Right atrium auricular region (tissue), 2 donors: ENCODE measurements at regions not wholly inside any gene's neighbourhood (a gene's known extent, or its start where the extent isn't known, plus 50 kb on each side); places are given as distances from the start of the nearest gene placed in this dataset.
"Not testable (repeated sequence)": the region's sequence is repeated elsewhere in the genome, so short reads cannot be mapped to it uniquely, and the experiment has no call there.

ENCODE experiments used
- DNase-seq: peaks from one replicate; pipeline ENCODE4 v3.0.0-alpha.2; 2019; ENCODE audit warnings: low spot score
- H3K27ac ChIP-seq, 2 donors: fragments of 200-600 bp; sonication (generic); 1 replicate in 1 of 2; 2 replicates in 1 of 2; pipeline ENCODE4 v1.5.1; 2016 to 2019
- H3K27me3 ChIP-seq, 2 donors: fragments of 200-600 bp; sonication (generic); one replicate each; pipeline versions ENCODE4 v1.5.1 to v1.6.0; 2017 to 2019
- H3K36me3 ChIP-seq: fragments of 200-600 bp; sonication (generic); one replicate; pipeline ENCODE4 v1.5.1; 2016
- H3K4me1 ChIP-seq, 2 donors: fragments of 200-600 bp; sonication (generic); one replicate each; pipeline versions ENCODE4 v1.5.1 to v1.6.0; 2017 to 2019
- H3K4me3 ChIP-seq, 2 donors: fragments of 200-600 bp; sonication (generic); 1 replicate in 1 of 2; 2 replicates in 1 of 2; pipeline ENCODE4 v1.5.1; 2017 to 2019; ENCODE audit warnings: mild to moderate bottlenecking in 1 of 2, moderate library complexity in 1 of 2
- H3K9me3 ChIP-seq, 2 donors: fragments of 200-600 bp; sonication (generic); one replicate each; pipeline ENCODE4 v1.5.1; 2019
- CTCF ChIP-seq, 2 donors: fragments of 200-600 bp; sonication (generic); IDR thresholded peaks; one replicate each; pipeline ENCODE4 v1.5.1; 2019; ENCODE audit warnings: antibody characterized with exemption in 2 of 2

GRCh38 chr13:68727165-68727564 lies 1380.5 kb upstream of the ATXN8OS start:
- no peaks in the 10 kb centered on the region for H3K9me3 ChIP-seq
- no peak for TF ChIP-seq CTCF (IDR thresholded peaks at IDR 0.05)
- DNase-seq = no peak

GRCh38 chr13:68719815-68720214 lies 1387.8 kb upstream of the ATXN8OS start:
- Histone ChIP-seq H3K36me3 (no peaks in the 10 kb centered on the region), H3K27me3 (no peaks in the 10 kb centered on the region), H3K9me3 (no peaks in the 10 kb centered on the region), H3K27ac (no peak overlapping the region), H3K4me3 (no peak overlapping the region), H3K4me1 (no peaks in the 10 kb centered on the region)
- no peak for DNase-seq
- no peak for TF ChIP-seq CTCF (IDR thresholded peaks at IDR 0.05)

More at GRCh38 chr13:68727165-68727564, 1380.5 kb upstream of the ATXN8OS start:
- Histone ChIP-seq H3K4me1 (no peaks in the 10 kb centered on the region), H3K27me3 (no peaks in the 10 kb centered on the region), H3K4me3 (no peak overlapping the region), H3K27ac (no peak overlapping the region), H3K36me3 (no peaks in the 10 kb centered on the region)

- Histone ChIP-seq H3K4me3 (no peak overlapping the region), H3K9me3 (no peaks in the 10 kb centered on the region), H3K27ac (no peak overlapping the region), H3K4me1 (no peaks in the 10 kb centered on the region), H3K27me3 (no peaks in the 10 kb centered on the region), H3K36me3 (no peaks in the 10 kb centered on the region)
- no peak for DNase-seq
- TF ChIP-seq CTCF (IDR thresholded peaks at IDR 0.05) = no peak
Measured at GRCh38 chr13:68715651-68716050, 1392.0 kb upstream of the ATXN8OS start.

- no peak overlapping the region for H3K27ac ChIP-seq
- H3K27me3 ChIP-seq = no peaks in the 10 kb centered on the region
- H3K36me3 ChIP-seq = no peaks in the 10 kb centered on the region
- no peak overlapping the region for H3K4me3 ChIP-seq
- H3K4me1 ChIP-seq = no peaks in the 10 kb centered on the region
- no peak for DNase-seq
- H3K9me3 ChIP-seq = no peaks in the 10 kb centered on the region
- no peak for TF ChIP-seq CTCF (IDR thresholded peaks at IDR 0.05)
Measured at GRCh38 chr13:68714292-68714691, 1393.3 kb upstream of the ATXN8OS start.

GRCh38 chr13:68713394-68713793 lies 1394.2 kb upstream of the ATXN8OS start:
- H3K36me3 ChIP-seq = no peaks in the 10 kb centered on the region
- H3K27ac ChIP-seq = no peak overlapping the region
- no peaks in the 10 kb centered on the region for H3K9me3 ChIP-seq
- no peak for DNase-seq
- no peaks in the 10 kb centered on the region for H3K27me3 ChIP-seq
- no peaks in the 10 kb centered on the region for H3K4me1 ChIP-seq
- TF ChIP-seq CTCF (IDR thresholded peaks at IDR 0.05) = no peak
- no peak overlapping the region for H3K4me3 ChIP-seq

- no peak for TF ChIP-seq CTCF (IDR thresholded peaks at IDR 0.05)
- Histone ChIP-seq H3K36me3 (no peaks in the 10 kb centered on the region), H3K9me3 (peaks cover 0 to 4% of the 10 kb centered on the region in 2 donors), H3K27me3 (no peaks in the 10 kb centered on the region), H3K4me1 (no peaks in the 10 kb centered on the region), H3K4me3 (no peak overlapping the region), H3K27ac (no peak overlapping the region)
- DNase-seq = no peak
Measured at GRCh38 chr13:68708336-68708908, 1399.2 kb upstream of the ATXN8OS start.

- H3K27me3 ChIP-seq, H3K27ac ChIP-seq, H3K4me1 ChIP-seq, DNase-seq, H3K36me3 ChIP-seq, H3K9me3 ChIP-seq, H3K4me3 ChIP-seq: not testable (repeated sequence)
Measured at GRCh38 chr13:68706044-68706443, 1401.6 kb upstream of the ATXN8OS start.
